ENCODE measurements at regions not wholly inside any gene's neighbourhood (a gene's known extent, or its start where the extent isn't known, plus 50 kb on each side); places are given as distances from the start of the nearest gene placed in this dataset.
"Not testable (repeated sequence)": the region's sequence is repeated elsewhere in the genome, so short reads cannot be mapped to it uniquely, and the experiment has no call there.

GRCh38 chr5:16291474-16291873 is 111.9 kb upstream of the MARCHF11 start:
- TF ChIP-seq CTCF (IDR thresholded peaks at IDR 0.05) = no peak
- ChIA-PET POLR2A (no interaction called here), CTCF (no interaction called here)
- H3K27me3 Mint-ChIP-seq = peaks cover 1% of the 10 kb centered on the region
- intact Hi-C loops (cut with micrococcal nuclease) = no loop called here
- no peak overlapping the region for H3K4me3 Mint-ChIP-seq
- DNase-seq (no peak), ATAC-seq (no peak)
- H3K36me3 Mint-ChIP-seq (ENCODE audit: low read depth) = no peaks in the 10 kb centered on the region
- H3K9me3 Mint-ChIP-seq = peaks cover 5% of the 10 kb centered on the region
- no peaks in the 10 kb centered on the region for H3K4me1 Mint-ChIP-seq (ENCODE audit: low read depth)
- H3K27ac Mint-ChIP-seq = no peak overlapping the region

GRCh38 chr5:16283791-16284190 is 104.2 kb upstream of the MARCHF11 start:
- Mint-ChIP-seq H3K4me3 (no peak overlapping the region), H3K4me1 (ENCODE audit: low read depth) (no peaks in the 10 kb centered on the region), H3K9me3 (no peaks in the 10 kb centered on the region), H3K27ac (no peak overlapping the region), H3K36me3 (ENCODE audit: low read depth) (no peaks in the 10 kb centered on the region), H3K27me3 (no peaks in the 10 kb centered on the region)
- POLR2A ChIA-PET = no interaction called here
- no peak for DNase-seq
- no peak for TF ChIP-seq CTCF (IDR thresholded peaks at IDR 0.05)
- intact Hi-C loops (cut with micrococcal nuclease) = no loop called here
- no peak for ATAC-seq
- CTCF ChIA-PET = no interaction called here

GRCh38 chr5:16276859-16277258 is 97.3 kb upstream of the MARCHF11 start:
- DNase-seq; CTCF ChIA-PET; H3K4me1 Mint-ChIP-seq (ENCODE audit: low read depth); intact Hi-C loops (cut with micrococcal nuclease); ATAC-seq; H3K36me3 Mint-ChIP-seq (ENCODE audit: low read depth); H3K27ac Mint-ChIP-seq; H3K9me3 Mint-ChIP-seq; H3K27me3 Mint-ChIP-seq; H3K4me3 Mint-ChIP-seq; POLR2A ChIA-PET: not testable (repeated sequence)

- Mint-ChIP-seq H3K36me3 (ENCODE audit: low read depth) (no peaks in the 10 kb centered on the region), H3K9me3 (peaks cover 4% of the 10 kb centered on the region), H3K4me3 (no peak overlapping the region), H3K27ac (no peak overlapping the region), H3K4me1 (ENCODE audit: low read depth) (no peaks in the 10 kb centered on the region), H3K27me3 (peaks cover 2% of the 10 kb centered on the region)
- CTCF ChIA-PET = no interaction called here
- TF ChIP-seq CTCF (IDR thresholded peaks at IDR 0.05) = no peak
- DNase-seq (no peak), ATAC-seq (no peak)
- POLR2A ChIA-PET = no interaction called here
- intact Hi-C loops (cut with micrococcal nuclease) = no loop called here
Measured at GRCh38 chr5:16271851-16272250, 92.3 kb upstream of the MARCHF11 start.

- intact Hi-C loops (cut with micrococcal nuclease) = no loop called here
Measured at GRCh38 chr5:16265141-16265540, 85.5 kb upstream of the MARCHF11 start.

More at GRCh38 chr5:16265141-16265540, 85.5 kb upstream of the MARCHF11 start:
- TF ChIP-seq CTCF (IDR thresholded peaks at IDR 0.05) = no peak
- DNase-seq (no peak), ATAC-seq (no peak)
- Mint-ChIP-seq H3K27ac (no peak overlapping the region), H3K9me3 (no peaks in the 10 kb centered on the region), H3K4me1 (ENCODE audit: low read depth) (no peaks in the 10 kb centered on the region), H3K4me3 (no peak overlapping the region), H3K36me3 (ENCODE audit: low read depth) (no peaks in the 10 kb centered on the region), H3K27me3 (no peaks in the 10 kb centered on the region)
- ChIA-PET POLR2A (no interaction called here), CTCF (no interaction called here)

Data from activated CD8-positive, alpha-beta T cell treated with anti-CD3 and anti-CD28 coated beads for 36 hours (primary cell).